Heart right ventricle (tissue), 16 donors: ENCODE measurements at regions not wholly inside any gene's neighbourhood (a gene's known extent, or its start where the extent isn't known, plus 50 kb on each side); places are given as distances from the start of the nearest gene placed in this dataset.

Experiments used
- ATAC-seq, 8 donors: fragments of 200-7000 bp; cut with Tn5 transposase; one replicate each; pipeline ENCODE4 v1.9.1; 2020; ENCODE audit warnings: mild to moderate bottlenecking in 8 of 8, moderate library complexity in 8 of 8, moderate number of reproducible peaks in 1 of 8
- DNase-seq, 2 donors: peaks; one replicate each; pipeline ENCODE4 v3.0.0-alpha.2; 2020
- H3K27ac ChIP-seq, 10 donors: fragments of 200-600 bp; sonication (generic) in 2 of 10; one replicate each; pipeline versions ENCODE4 v1.5.0 to v1.8.0; 2020 to 2022; ENCODE audit warnings: mild to moderate bottlenecking in 3 of 10
- H3K27me3 ChIP-seq, 7 donors: fragments of 200-600 bp; one replicate each; pipeline ENCODE4 v1.8.0; 2021 to 2022; ENCODE audit warnings: mild to moderate bottlenecking in 2 of 7
- H3K36me3 ChIP-seq, 9 donors: fragments of 200-600 bp; sonication (generic) in 1 of 9; one replicate each; pipeline versions ENCODE4 v1.5.0 to v1.8.0; 2020 to 2022; ENCODE audit warnings: mild to moderate bottlenecking in 2 of 9
- H3K4me1 ChIP-seq, 9 donors: fragments of 200-600 bp; sonication (generic) in 1 of 9; one replicate each; pipeline versions ENCODE4 v1.5.0 to v1.8.0; 2020 to 2022; ENCODE audit warnings: mild to moderate bottlenecking in 4 of 9
- H3K4me3 ChIP-seq, 10 donors: fragments of 200-600 bp; sonication (generic) in 2 of 10; one replicate each; pipeline versions ENCODE4 v1.5.0 to v1.8.0; 2020 to 2022; ENCODE audit warnings: mild to moderate bottlenecking in 7 of 10, moderate library complexity in 2 of 10
- H3K9me3 ChIP-seq, 11 donors: fragments of 200-600 bp in 10 of 11; sonication (generic) in 2 of 11; one replicate each; pipeline versions ENCODE4 v1.5.0 to v1.8.0; 2013 to 2022; ENCODE audit warnings: mild to moderate bottlenecking in 2 of 11, control low read depth in 1 of 11, moderate library complexity in 1 of 11
- CTCF ChIP-seq, 9 donors: fragments of 200-600 bp; sonication (generic) in 2 of 9; IDR thresholded peaks; one replicate each; pipeline versions ENCODE4 v1.5.0 to v1.8.0; 2021 to 2022; ENCODE audit warnings: antibody characterized with exemption in 9 of 9, mild to moderate bottlenecking in 5 of 9, moderate library complexity in 1 of 9
- WGBS, 2 donors: extraction: QIAGEN DNeasy Blood & Tissue Kit; methylation state at CpG; one replicate each; pipeline ENCODE4 v1.1.7; 2013; ENCODE audit warnings: inconsistent platforms in 1 of 2; 5-methylcytosine and 5-hydroxymethylcytosine counted together
- intact Hi-C, 10 donors: fragments of 100-400 bp; cut with DNase I; formaldehyde crosslinking; loops; one replicate each; pipeline versions ENCODE4 v1.11.1 to v1.14.2; 2022
- donor health status: Arrhythmogenic right ventricular cardiomyopathy.
- donor health status: ischemic (EF 13 %, LVEDD 7.1; RV severe dilation, severe dysfunction).
- donor health status: healthy with polysubstance abuse.
- donor health status: DM: no; HTN: yes; CAD: no.
- donor health status: DM: no; HTN: no; CAD: no.
- donor health status: ischemic (EF 25% LVEDD 6.9; RV normal size, moderate dysfunction).
- donor health status: ischemic (EF 25% LVEDD 5.7; RV mildly dilated, moderate dysfunction).
- donor health status: healthy.
- donor health status: DM: yes; HTN: yes; CAD: no.
- donor health status: Ischemic cardiomyopathy.
- donor health status: ischemic (EF 35%, LVEDD 5.7; RV mildly dilated, moderate dysfunction).
- donor health status: nonischemic (EF 11% LVEDD 7.7; RV severe dilation, severe dysfunction).
- donor health status: DM: yes; HTN: yes; CAD: no.
- donor health status: PGD.
- donor health status: ischemic (EF 29% LVEDD 5.4; RV normal size, mild dysfunction).
- donor health status: nonischemic (EF 23%, LVEDD 6.1; RV moderate dilation, normal function).

- 92 to 93% methylated on average over 3 of the region's 3 CpGs for WGBS, 2 donors
- intact Hi-C loops, result no loop called here
- ATAC-seq, result no peak
These were observed 199.3 kb upstream of the GALNT2 start for GRCh38 chr1:229867726-229868125.

GRCh38 chr1:229869240-229869639 lies 197.8 kb upstream of the GALNT2 start:
- peaks cover 0 to 4% (median 0%) of the 10 kb centered on the region in 7 donors for H3K27me3 ChIP-seq
- H3K9me3 ChIP-seq, result no peaks in the 10 kb centered on the region
- H3K4me1 ChIP-seq, result peaks cover 0 to 18% (median 9%) of the 10 kb centered on the region in 9 donors
- H3K36me3 ChIP-seq, result no peaks in the 10 kb centered on the region
- H3K27ac ChIP-seq, result no peak overlapping the region
- no peak overlapping the region for H3K4me3 ChIP-seq
- intact Hi-C loops, result no loop called here
- TF ChIP-seq CTCF (IDR thresholded peaks at IDR 0.05), result no peak
- DNase-seq (no peak), ATAC-seq (no peak)
- WGBS, 2 donors, result 29 to 67% methylated on average over 1 of the region's 1 CpG

More at GRCh38 chr1:229867726-229868125, 199.3 kb upstream of the GALNT2 start:
- DNase-seq, result no peak
- Histone ChIP-seq H3K4me1 (peaks cover 5 to 33% (median 16%) of the 10 kb centered on the region in 9 donors), H3K4me3 (no peak overlapping the region), H3K27ac (no peak overlapping the region), H3K36me3 (no peaks in the 10 kb centered on the region), H3K9me3 (no peaks in the 10 kb centered on the region), H3K27me3 (peaks cover 0 to 4% (median 0%) of the 10 kb centered on the region in 7 donors)
- no peak for TF ChIP-seq CTCF (IDR thresholded peaks at IDR 0.05)

- no peaks in the 10 kb centered on the region for H3K9me3 ChIP-seq
- H3K27me3 ChIP-seq, result peaks cover 0 to 4% (median 0%) of the 10 kb centered on the region in 7 donors
- 61 to 84% methylated on average over 4 of the region's 4 CpGs for WGBS, 2 donors
- TF ChIP-seq CTCF (IDR thresholded peaks at IDR 0.05), result no peak
- H3K4me3 ChIP-seq, result no peak overlapping the region
- intact Hi-C loops, result no loop called here
- peaks cover 0 to 14% (median 5%) of the 10 kb centered on the region in 9 donors for H3K4me1 ChIP-seq
- no peak for DNase-seq
- no peak overlapping the region for H3K27ac ChIP-seq
- H3K36me3 ChIP-seq, result no peaks in the 10 kb centered on the region
- no peak for ATAC-seq
These were observed 197.4 kb upstream of the GALNT2 start for GRCh38 chr1:229869687-229870086.

- no peak for ATAC-seq
- no peak for TF ChIP-seq CTCF (IDR thresholded peaks at IDR 0.05)
- Histone ChIP-seq H3K9me3 (no peaks in the 10 kb centered on the region), H3K4me3 (no peak overlapping the region), H3K27me3 (peaks cover 0 to 4% (median 0%) of the 10 kb centered on the region in 7 donors), H3K27ac (no peak overlapping the region), H3K4me1 (peaks cover 0 to 9% (median 0%) of the 10 kb centered on the region in 9 donors), H3K36me3 (no peaks in the 10 kb centered on the region)
- intact Hi-C loops, result no loop called here
- no peak for DNase-seq
- 89 to 93% methylated on average over 2 of the region's 2 CpGs for WGBS, 2 donors
These were observed 196.7 kb upstream of the GALNT2 start for GRCh38 chr1:229870381-229870780.
